A549 (cell line): ENCODE measurements at regions not wholly inside any gene's neighbourhood (a gene's known extent, or its start where the extent isn't known, plus 50 kb on each side); places are given as distances from the start of the nearest gene placed in this dataset.

Experiments
- CTCF ChIP-seq: fragments of >200 bp; sonication (Bioruptor Twin); formaldehyde crosslinking; IDR thresholded peaks from 3 replicates; pipeline ENCODE4 v1.5.1; 2016
- EP300 ChIP-seq, 2 experiments: fragments of >200 bp; sonication (Bioruptor Twin); formaldehyde crosslinking; IDR thresholded peaks; 2 replicates in 1 of 2; 3 replicates in 1 of 2; pipeline ENCODE4 v1.6.1; 2016 to 2017
- FOXS1 ChIP-seq: fragments of 250-450 bp; sonication (Bioruptor Pico); IDR thresholded peaks from 2 replicates; pipeline ENCODE4 v1.5.0; 2020; ENCODE audit warnings: mild to moderate bottlenecking, moderate library complexity
- HDAC2 ChIP-seq: fragments of 200-600 bp; sonication (generic); IDR thresholded peaks from 2 replicates; pipeline ENCODE4 v1.6.1; 2016
- HES2 ChIP-seq: fragments of >200 bp; sonication (Bioruptor Twin); formaldehyde crosslinking; IDR thresholded peaks from 2 replicates; pipeline ENCODE4 v1.6.1; 2016
- HEYL ChIP-seq: fragments of 250-450 bp; sonication (Bioruptor Pico); IDR thresholded peaks from 2 replicates; pipeline ENCODE4 v1.8.0; 2021; ENCODE audit warnings: mild to moderate bottlenecking, moderate library complexity
- HOXB13 ChIP-seq: fragments of 250-450 bp; sonication (Bioruptor Pico); IDR thresholded peaks from 2 replicates; pipeline ENCODE4 v1.5.0; 2020; ENCODE audit warnings: low read depth, mild to moderate bottlenecking, moderate library complexity
- JUNB ChIP-seq: fragments of >200 bp; sonication (Bioruptor Twin); formaldehyde crosslinking; IDR thresholded peaks from 2 replicates; pipeline ENCODE4 v1.6.1; 2016
- MAX ChIP-seq: IDR thresholded peaks from 2 replicates; pipeline ENCODE4 v1.6.1; 2012
- POLR2A ChIP-seq: IDR thresholded peaks from 2 replicates; pipeline ENCODE4 v1.6.1; 2012; ENCODE audit warnings: mild to moderate bottlenecking, low read length
- RAD21 ChIP-seq, 2 experiments: fragments of >200 bp in 1 of 2; sonication (Bioruptor Twin) in 1 of 2; formaldehyde crosslinking in 1 of 2; IDR thresholded peaks in 1 of 2; conservative IDR thresholded peaks in 1 of 2; 2 replicates in 1 of 2; 3 replicates in 1 of 2; pipeline ENCODE4 v1.6.1; 2012 to 2018; ENCODE audit warnings: inconsistent platforms in 1 of 2
- TP53 ChIP-seq: fragments of 250-450 bp; sonication (Bioruptor Pico); IDR thresholded peaks from 2 replicates; pipeline ENCODE4 v1.5.0; 2021; ENCODE audit warnings: mild to moderate bottlenecking, moderate library complexity
- USF2 ChIP-seq: fragments of 450-650 bp; IDR thresholded peaks from 2 replicates; pipeline ENCODE4 v1.6.1; 2014; ENCODE audit warnings: antibody characterized with exemption

- TF ChIP-seq CTCF (no peak), EP300 (IDR thresholded peaks at IDR 0.05) (no peak), HDAC2 (no peak), USF2 (no peak), MAX (no peak), TP53 (no peak), RAD21 (conservative IDR thresholded peaks at IDR 0.05 in 1 of 2, IDR thresholded peaks at IDR 0.05 in 1 of 2) (no peak), HES2 (no peak), JUNB (no peak), FOXS1 (CRISPR knock-in tag) (no peak), HEYL (CRISPR knock-in tag) (no peak), HOXB13 (CRISPR knock-in tag) (no peak), POLR2A (no peak)
Measured at GRCh38 chr1:118322331-118322730, 137.3 kb upstream of the SPAG17 start.
